ENCODE measurements at regions not wholly inside any gene's neighbourhood (a gene's known extent, or its start where the extent isn't known, plus 50 kb on each side); places are given as distances from the start of the nearest gene placed in this dataset.

DNA sequence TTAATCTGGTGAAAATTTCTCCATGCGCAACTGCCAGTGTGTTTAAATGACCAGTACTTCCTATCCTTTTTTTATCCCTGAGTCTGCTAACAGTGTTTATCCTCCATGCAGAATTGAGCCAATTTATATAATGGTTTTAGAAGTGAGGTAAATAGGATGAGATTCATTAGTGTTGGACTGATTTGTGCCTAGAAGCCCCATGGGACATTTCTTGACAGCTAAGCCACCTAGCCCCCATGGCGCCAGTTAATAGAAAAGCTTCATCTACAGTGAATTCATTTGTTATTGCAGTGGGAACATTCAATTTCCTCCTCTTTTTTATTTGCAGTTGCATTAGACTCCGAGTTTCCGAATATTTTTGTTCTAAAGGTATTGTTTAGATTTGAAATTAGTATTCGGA, 175.6 kb downstream of the ARL6IP6 start:
- no peak for DNase-seq (ENCODE audit: low read depth)
- TF ChIP-seq, protein P1, sequence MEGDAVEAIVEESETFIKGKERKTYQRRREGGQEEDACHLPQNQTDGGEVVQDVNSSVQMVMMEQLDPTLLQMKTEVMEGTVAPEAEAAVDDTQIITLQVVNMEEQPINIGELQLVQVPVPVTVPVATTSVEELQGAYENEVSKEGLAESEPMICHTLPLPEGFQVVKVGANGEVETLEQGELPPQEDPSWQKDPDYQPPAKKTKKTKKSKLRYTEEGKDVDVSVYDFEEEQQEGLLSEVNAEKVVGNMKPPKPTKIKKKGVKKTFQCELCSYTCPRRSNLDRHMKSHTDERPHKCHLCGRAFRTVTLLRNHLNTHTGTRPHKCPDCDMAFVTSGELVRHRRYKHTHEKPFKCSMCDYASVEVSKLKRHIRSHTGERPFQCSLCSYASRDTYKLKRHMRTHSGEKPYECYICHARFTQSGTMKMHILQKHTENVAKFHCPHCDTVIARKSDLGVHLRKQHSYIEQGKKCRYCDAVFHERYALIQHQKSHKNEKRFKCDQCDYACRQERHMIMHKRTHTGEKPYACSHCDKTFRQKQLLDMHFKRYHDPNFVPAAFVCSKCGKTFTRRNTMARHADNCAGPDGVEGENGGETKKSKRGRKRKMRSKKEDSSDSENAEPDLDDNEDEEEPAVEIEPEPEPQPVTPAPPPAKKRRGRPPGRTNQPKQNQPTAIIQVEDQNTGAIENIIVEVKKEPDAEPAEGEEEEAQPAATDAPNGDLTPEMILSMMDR (IDR thresholded peaks at IDR 0.05; ENCODE audit: low read depth, low read length, missing control alignments) = no peak
- in situ Hi-C loops (cut with HindIII; ENCODE audit: low sequenced_read_pairs) = no loop called here
- no peak overlapping the region for H3K4me3 ChIP-seq (ENCODE audit: low read depth, low read length)

DNA sequence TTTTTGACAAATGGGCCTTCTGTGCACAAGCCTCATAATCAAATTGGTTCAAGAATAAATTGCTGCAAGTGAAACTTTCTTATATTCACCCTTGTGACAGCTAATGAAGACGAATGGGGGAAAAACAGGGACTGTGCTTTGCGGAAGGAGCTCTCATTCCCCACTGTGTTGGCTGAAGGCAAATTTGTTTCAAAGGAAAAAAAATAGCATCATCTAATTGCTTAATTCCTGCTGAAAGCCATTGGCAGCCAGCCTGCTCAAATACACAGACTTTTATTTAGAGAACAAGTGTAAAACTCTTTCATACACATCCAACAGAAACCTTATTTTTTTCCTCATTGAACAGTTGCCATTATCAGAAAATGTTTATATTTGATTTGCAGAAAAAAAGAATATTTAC, 172.3 kb downstream of the ARL6IP6 start:
- DNase-seq (ENCODE audit: low read depth) = no peak
- TF ChIP-seq, protein P1 (IDR thresholded peaks at IDR 0.05; ENCODE audit: low read depth, low read length, missing control alignments) = no peak

DNA sequence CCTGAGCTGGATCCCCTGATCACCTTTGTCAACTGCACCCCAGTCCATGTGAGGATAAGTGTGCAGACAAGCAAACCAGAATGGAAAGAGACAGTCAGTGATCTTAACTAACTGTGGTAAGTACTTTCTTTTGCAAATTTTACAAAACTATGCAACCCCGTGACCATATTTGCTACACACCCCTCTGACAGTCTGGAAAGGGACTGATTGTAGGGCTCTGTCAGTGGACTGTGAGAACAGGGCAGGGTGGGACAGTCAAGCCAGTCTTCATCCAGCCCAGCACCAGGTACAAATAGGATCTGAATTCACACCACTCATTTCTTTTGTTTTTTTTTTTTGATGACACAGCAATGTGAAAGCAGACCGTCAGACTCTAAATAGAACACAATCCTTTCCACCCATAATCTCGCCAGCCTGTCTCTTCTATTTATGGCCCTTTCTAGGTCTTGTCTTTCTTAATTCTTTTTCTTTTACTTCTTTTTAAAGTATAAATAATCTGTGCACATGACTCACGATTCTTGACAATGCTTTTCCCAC, 165.6 kb downstream of the ARL6IP6 start:
- in situ Hi-C loops (cut with HindIII; ENCODE audit: low sequenced_read_pairs) = no loop called here
- DNase-seq (ENCODE audit: low read depth) = no peak
- TF ChIP-seq, protein P1 (IDR thresholded peaks at IDR 0.05; ENCODE audit: low read depth, low read length, missing control alignments) = no peak
- no peak overlapping the region for H3K4me3 ChIP-seq (ENCODE audit: low read depth, low read length)

More for the DNA sequence above, 172.3 kb downstream of the ARL6IP6 start:
- H3K4me3 ChIP-seq (ENCODE audit: low read depth, low read length) = no peak overlapping the region
- in situ Hi-C loops (cut with HindIII; ENCODE audit: low sequenced_read_pairs) = no loop called here

DNA sequence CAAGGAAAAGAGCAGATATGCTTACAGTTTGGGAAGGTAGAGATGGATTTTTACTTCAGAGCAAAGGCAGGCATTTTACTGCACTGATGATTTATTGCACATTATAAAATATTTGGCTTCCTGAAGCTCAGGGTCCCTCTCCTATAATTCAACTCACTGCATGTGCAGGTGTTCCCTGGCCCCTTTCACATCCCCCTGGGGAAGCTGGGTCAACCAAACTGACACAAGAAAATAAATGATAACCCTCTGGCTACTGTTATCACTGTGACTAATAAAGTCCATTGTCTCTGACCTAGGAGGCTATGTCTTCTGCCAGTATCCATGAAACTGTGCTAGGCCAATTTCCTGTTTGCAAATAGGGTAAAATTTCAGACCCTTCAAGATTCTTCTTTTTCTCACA, 163.1 kb downstream of the ARL6IP6 start:
- in situ Hi-C loops (cut with HindIII; ENCODE audit: low sequenced_read_pairs) = no loop called here
- TF ChIP-seq, protein P1 (IDR thresholded peaks at IDR 0.05; ENCODE audit: low read depth, low read length, missing control alignments) = no peak
- H3K4me3 ChIP-seq (ENCODE audit: low read depth, low read length) = no peak overlapping the region
- no peak for DNase-seq (ENCODE audit: low read depth)

DNA sequence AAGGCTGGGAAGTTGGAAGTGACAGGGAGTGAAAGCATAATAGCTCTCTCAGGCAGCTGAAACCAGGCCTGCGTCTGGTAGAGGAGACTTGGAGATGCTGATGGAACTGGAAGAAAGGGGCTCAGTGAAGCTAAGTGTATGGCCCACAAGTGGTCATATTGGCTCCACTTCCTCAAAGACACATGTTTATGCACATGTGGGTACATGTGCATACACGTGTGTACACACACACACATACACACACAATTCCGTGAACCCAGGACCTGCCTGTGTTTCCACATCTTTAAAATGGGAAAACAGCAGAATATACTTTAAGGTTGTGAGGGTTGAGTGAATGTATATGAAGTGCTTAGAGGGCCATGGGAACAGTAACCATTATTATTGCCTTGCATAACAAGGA, 160.9 kb downstream of the ARL6IP6 start:
- no peak overlapping the region for H3K4me3 ChIP-seq (ENCODE audit: low read depth, low read length)
- TF ChIP-seq, protein P1 (IDR thresholded peaks at IDR 0.05; ENCODE audit: low read depth, low read length, missing control alignments) = no peak
- in situ Hi-C loops (cut with HindIII; ENCODE audit: low sequenced_read_pairs) = no loop called here
- DNase-seq (ENCODE audit: low read depth) = no peak

DNA sequence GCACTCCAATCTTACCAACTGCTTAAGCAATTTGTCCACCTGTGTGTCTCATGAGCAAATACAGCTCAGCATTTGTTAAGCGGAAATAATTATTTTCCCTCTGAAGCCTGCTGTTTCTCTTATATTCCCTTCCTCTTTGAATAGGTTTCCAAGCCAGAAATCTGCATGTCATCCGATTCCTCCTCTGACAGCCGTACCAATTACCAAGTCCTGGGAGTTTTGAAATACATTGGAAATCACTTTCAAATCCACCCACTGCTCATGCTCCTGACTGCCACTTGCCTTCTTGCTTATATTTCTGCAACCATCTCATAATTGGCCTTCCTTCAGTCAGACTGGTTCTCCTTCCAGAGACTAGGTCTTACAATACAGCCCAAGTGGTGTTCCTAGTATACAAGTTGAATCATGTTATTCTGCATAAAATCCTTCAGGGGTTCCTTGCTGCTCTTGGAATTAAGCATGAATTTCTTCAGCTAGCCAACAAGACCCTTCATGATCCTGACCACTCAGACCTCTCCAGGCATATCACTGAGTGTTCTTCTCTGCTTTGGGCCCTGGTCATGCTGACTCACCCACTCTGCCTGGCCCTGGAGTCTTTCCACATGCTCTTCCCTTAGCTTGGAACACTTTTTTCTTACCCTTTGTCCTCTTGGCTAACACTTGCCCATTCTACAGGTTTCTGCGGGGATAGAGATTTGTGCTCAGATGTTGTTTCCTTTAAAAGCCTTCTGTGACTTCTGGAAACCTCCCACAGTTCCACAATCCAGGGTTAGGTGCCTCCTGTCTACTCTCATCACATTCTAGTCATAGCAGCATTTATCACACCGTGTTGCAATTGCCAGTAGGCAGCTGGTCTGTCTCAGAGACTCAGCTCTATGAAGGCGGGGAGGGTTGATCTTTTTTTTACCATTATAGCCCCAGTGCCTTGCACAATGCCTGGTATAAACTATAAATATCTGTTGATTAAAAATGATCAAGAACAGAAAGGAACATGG, 157.6 kb downstream of the ARL6IP6 start:
- in situ Hi-C loops (cut with HindIII; ENCODE audit: low sequenced_read_pairs) = no loop called here
- TF ChIP-seq, protein P1 (IDR thresholded peaks at IDR 0.05; ENCODE audit: low read depth, low read length, missing control alignments) = no peak

More for the DNA sequence above, 157.6 kb downstream of the ARL6IP6 start:
- no peak for DNase-seq (ENCODE audit: low read depth)
- H3K4me3 ChIP-seq (ENCODE audit: low read depth, low read length) = no peak overlapping the region

Data from astrocyte of the cerebellum (primary cell).